ENCODE measurements at regions not wholly inside any gene's neighbourhood (a gene's known extent, or its start where the extent isn't known, plus 50 kb on each side); places are given as distances from the start of the nearest gene placed in this dataset.

DNA sequence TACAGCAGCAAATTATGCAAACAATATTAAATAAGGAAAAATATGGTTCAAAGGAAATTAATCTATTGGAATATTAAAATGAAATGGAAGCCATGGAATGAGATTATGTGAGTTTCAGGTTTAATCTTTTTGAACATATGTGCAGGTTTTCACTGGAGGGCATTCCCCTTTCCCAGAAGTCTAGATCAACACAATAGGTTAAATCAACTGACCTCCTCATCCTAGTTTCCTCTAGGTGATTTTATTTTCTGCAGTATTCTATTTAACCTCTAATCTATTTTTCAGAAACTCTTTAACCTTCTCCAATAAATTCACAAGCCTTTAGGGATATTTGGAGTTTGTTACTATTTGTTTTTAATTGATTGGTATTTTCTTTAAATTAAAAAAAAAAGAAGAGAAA is 2657.6 kb upstream of the PCDH20 start:
- TF ChIP-seq, protein P1, sequence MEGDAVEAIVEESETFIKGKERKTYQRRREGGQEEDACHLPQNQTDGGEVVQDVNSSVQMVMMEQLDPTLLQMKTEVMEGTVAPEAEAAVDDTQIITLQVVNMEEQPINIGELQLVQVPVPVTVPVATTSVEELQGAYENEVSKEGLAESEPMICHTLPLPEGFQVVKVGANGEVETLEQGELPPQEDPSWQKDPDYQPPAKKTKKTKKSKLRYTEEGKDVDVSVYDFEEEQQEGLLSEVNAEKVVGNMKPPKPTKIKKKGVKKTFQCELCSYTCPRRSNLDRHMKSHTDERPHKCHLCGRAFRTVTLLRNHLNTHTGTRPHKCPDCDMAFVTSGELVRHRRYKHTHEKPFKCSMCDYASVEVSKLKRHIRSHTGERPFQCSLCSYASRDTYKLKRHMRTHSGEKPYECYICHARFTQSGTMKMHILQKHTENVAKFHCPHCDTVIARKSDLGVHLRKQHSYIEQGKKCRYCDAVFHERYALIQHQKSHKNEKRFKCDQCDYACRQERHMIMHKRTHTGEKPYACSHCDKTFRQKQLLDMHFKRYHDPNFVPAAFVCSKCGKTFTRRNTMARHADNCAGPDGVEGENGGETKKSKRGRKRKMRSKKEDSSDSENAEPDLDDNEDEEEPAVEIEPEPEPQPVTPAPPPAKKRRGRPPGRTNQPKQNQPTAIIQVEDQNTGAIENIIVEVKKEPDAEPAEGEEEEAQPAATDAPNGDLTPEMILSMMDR (IDR thresholded peaks at IDR 0.05; ENCODE audit: low read depth, low read length, poor library complexity, severe bottlenecking) = no peak
- no peak for TF ChIP-seq EZH2phosphoT487 (IDR thresholded peaks at IDR 0.05; ENCODE audit: borderline replicate concordance, low read length)
